Fibroblast of villous mesenchyme (primary cell): ENCODE measurements at regions not wholly inside any gene's neighbourhood (a gene's known extent, or its start where the extent isn't known, plus 50 kb on each side); places are given as distances from the start of the nearest gene placed in this dataset.

Experiments
- DNase-seq: peaks from one replicate; pipeline ENCODE4 v3.0.0-alpha.2; 2010; ENCODE audit warnings: low read depth
- H3K4me3 ChIP-seq: 2 replicates; pipeline ENCODE4 v1.5.1; 2011; ENCODE audit warnings: low read depth, mild to moderate bottlenecking, low read length
- TF ChIP-seq, protein P1 (sequence below): IDR thresholded peaks from 2 replicates; pipeline ENCODE4 v1.5.1; 2012; ENCODE audit warnings: low read depth, mild to moderate bottlenecking, low read length; ENCODE audit not compliant: insufficient read depth

DNA sequence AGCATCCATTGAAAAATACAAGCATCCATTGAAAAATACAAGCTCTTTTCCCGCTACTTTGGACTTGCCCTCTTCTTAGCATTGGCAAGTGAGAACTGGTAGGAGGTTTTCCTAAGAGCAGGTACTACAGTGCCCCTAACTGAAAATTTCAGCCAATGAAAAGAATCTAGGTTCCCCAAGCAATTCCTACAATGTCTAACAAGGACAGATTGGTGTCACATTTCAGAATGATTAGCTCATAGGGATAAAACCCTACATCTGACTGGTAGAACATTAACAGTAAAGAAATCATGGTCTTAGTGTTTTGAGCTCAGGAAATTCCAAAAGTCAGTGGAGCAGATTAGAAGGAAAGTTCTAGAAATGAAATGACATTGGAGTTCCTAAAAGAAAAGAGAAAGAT lies 68.6 kb upstream of the QRFPR start:
- no peak for DNase-seq
- no peak overlapping the region for H3K4me3 ChIP-seq
- TF ChIP-seq, protein P1, sequence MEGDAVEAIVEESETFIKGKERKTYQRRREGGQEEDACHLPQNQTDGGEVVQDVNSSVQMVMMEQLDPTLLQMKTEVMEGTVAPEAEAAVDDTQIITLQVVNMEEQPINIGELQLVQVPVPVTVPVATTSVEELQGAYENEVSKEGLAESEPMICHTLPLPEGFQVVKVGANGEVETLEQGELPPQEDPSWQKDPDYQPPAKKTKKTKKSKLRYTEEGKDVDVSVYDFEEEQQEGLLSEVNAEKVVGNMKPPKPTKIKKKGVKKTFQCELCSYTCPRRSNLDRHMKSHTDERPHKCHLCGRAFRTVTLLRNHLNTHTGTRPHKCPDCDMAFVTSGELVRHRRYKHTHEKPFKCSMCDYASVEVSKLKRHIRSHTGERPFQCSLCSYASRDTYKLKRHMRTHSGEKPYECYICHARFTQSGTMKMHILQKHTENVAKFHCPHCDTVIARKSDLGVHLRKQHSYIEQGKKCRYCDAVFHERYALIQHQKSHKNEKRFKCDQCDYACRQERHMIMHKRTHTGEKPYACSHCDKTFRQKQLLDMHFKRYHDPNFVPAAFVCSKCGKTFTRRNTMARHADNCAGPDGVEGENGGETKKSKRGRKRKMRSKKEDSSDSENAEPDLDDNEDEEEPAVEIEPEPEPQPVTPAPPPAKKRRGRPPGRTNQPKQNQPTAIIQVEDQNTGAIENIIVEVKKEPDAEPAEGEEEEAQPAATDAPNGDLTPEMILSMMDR: no peak

DNA sequence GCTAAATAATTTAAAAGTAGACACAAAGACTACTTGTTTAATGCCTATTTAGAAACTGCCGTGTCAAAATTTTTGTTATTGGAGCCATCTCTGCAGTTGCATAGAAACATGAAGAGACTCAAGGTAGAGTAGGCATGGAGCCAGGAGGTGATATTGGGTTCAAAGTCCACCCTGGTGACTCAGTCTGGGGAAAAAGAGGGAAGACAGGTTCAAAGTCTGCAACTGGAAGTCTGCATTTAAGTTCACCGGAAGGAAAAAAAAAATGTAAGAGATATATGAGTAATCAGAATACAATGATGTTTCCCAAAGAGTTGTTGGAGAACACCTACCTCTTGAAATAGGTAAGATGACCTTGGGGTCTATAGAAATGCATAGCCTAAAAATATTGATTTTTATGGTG lies 67.4 kb upstream of the QRFPR start:
- no peak overlapping the region for H3K4me3 ChIP-seq
- DNase-seq: no peak
- TF ChIP-seq, protein P1: no peak

DNA sequence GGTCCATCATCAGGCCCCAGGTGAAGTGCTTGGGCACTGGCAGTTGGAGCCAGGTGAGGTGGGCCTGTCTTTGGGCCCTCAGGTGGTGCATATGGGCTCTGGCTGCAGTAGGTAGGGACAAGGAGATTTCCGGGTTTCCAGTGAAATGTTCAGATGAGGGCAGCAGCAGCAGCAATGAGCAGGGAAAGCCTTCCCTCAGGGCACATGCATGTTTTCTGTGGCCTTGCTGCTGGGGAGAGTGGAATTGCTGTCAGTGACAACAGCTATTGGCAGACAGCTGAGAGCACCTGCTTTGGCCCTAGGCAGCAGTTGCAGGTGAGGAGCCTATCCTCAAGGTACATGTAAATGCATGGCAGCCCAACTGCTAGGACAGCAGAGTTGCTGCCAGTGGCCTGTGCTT lies 58.9 kb upstream of the QRFPR start:
- TF ChIP-seq, protein P1: no peak
- no peak for DNase-seq
- H3K4me3 ChIP-seq: no peak overlapping the region
